LoVo (cell line): ENCODE measurements at regions not wholly inside any gene's neighbourhood (a gene's known extent, or its start where the extent isn't known, plus 50 kb on each side); places are given as distances from the start of the nearest gene placed in this dataset.

Experiments used
- DNase-seq: peaks from one replicate; pipeline ENCODE4 v3.0.0-alpha.2; 2016; ENCODE audit warnings: low spot score

- DNase-seq: no peak
These were observed 869.9 kb downstream of the MRPL39 start for GRCh38 chr21:24737296-24737850.

DNA sequence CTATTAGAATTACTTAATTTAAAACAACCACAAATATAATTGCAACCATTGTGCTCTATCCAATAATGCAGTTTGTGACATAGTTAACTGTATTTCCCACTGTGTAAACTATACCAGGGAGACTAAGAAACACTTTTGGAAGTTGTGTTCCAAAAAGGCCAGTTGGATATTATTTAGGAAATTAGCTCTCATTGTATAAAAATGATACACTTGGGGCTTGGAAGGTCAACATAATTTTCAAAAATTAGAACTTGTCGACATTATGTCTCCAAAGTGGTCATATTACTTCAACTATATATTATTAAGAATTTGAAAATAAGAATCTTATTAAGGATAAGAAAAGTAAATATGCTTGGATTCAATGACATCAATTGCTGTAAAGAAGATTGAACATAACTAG lies 876.6 kb downstream of the MRPL39 start:
- DNase-seq: no peak

- DNase-seq: no peak
These were observed 877.7 kb downstream of the MRPL39 start for GRCh38 chr21:24729568-24729967.

DNA sequence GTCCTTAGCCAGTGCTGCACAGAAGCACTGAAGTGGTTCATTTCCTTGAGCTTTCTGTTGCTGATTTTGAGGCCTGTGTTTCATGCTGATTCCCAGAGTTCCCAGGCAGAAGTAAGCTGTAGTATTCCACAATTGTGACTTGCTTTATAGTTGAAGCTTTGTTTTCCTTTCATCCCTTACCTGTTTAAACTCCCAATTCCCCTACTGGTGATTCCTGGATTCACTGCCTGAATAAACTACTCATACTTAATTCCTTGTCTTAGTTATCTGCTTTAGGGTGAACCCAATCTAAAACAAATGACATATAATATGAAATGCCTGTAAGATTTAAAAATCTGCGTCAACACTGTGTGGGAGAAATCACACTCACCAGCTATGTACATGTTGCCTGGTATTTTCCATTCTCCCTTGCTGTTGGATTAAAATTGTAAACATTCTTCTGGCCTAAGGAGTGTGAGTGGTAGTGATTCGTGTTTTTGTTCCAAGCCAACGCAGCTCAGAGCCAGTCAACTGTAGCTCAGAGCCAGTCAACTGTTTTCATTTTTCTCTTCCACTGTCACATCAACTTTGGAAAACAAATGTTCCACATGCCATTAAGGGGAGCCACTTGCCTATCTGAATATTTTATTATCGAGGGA lies 879.4 kb downstream of the MRPL39 start:
- no peak for DNase-seq

GRCh38 chr21:24716281-24716918 lies 890.9 kb downstream of the MRPL39 start:
- DNase-seq: no peak

DNA sequence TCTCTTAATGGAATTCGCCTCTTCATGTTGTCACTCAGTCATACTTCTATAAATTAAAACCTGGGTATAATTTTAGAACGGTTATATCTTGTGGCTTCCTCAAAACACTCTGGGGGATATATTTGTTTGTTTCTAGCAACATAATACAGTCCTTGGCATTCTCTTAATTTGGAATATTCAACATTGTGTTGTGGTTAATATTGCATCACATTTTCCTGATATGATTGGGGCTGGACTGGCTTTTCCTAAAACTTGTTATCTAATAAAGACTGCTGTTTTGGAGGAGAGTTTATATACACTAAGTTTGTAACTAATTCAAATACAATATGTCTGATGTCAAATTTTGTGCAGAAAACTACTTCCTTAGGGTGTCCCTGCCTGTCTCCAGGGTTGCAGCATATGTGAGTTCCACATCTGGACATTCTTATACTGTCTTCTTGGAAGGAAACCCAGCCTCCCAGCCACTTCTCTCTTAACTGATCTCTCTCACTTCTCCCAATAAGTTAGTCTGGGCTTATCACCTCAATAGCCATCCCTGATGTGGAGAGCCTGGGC lies 892.6 kb downstream of the MRPL39 start:
- DNase-seq: no peak

DNA sequence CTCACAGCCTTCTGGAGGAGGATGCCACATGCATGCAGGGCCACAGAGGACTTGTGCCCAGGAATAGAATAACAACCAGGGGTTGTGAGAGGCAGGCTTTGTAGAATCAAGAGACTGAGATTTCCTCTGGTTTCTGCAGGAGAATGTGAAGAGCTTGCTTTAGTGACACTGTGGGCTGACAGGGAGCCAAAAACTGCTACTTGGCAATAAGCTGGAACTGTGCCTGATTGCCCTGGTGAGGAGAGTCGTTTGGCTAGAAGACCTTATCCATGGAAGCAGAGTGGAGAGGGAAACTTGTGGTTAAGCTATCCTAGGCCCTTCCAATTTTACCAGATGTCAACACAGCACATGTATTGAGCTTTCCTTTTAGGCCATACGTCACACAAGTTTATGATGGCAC lies 902.1 kb downstream of the MRPL39 start:
- DNase-seq: no peak

DNA sequence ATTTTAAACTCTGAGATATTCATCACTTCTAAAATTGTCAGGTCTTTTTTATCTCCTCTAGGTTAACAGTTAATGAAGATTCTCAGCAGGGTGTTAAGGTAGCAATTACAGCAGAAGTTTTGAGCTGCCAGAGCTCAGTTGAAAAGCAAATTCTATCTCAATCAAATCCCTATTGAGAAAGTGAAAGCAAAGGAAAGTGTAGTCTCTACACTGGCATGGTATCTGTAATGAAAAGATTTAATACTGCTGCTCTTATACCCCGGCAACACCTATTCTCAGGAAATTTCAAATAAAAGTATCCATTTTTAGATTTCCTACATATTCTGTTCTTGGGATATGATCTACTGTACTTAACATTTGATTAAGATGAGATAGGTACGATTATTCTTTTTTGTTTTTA lies 913.5 kb downstream of the MRPL39 start:
- no peak for DNase-seq

DNA sequence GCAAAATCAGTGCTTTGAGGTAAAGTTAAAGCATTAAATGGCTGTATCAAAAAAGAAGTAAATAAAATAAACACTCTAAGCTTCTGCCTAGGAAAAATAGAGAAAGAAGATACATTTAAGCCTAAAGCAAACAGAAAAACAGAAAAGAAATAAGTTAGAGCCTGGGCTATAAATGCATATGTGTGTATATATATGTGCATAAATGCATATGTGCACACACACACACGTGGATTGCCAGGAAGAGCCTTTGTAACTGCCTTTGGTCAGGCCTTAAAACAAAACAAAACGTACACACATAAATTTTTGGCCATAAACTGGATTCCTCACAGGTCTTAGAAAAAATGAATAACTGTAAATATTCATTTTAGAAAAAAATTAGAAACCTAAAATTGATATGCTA lies 925.8 kb downstream of the MRPL39 start:
- no peak for DNase-seq

DNA sequence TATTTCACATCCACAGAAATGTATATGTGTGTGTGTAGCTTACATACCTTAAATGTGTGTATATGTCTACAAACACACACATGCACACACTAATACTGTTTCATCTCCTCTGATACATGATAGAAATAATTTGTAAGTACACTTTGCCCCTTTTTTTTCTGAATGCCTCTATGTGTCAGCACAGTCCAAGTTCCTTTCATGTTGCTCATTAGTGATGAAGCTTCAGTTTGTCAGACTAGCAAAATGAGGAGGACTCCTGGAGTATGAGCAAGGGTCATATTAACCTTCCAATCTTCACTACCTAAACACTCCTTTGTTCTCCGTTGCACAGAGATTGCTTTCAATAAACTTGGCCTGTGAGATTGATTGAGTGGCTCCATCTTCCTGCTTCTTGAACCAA lies 935.4 kb downstream of the MRPL39 start:
- no peak for DNase-seq

GRCh38 chr21:24658926-24659325 lies 948.4 kb downstream of the MRPL39 start:
- no peak for DNase-seq

GRCh38 chr21:24658026-24658425 lies 949.3 kb downstream of the MRPL39 start:
- DNase-seq: no peak

DNA sequence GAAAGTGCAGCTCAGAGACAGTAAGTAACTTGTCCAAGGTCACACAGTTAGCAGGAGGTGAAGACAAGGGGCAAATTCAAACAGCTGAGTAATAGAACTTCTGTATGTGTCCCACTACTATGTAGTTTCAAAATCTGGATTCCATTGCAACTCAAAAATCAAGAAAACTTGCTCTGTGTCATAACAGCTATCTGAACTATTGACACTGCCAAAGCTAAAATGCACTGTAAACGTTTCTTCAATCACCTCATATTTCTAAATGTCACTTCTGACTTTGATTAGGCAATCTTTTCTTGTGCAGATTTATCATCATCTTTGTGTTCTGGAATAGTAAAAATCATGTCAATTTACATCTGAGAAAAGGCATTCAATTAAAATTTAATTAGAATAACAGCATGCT lies 957.6 kb downstream of the MRPL39 start:
- no peak for DNase-seq

GRCh38 chr21:24636696-24637095 lies 970.6 kb downstream of the MRPL39 start:
- DNase-seq: no peak

DNA sequence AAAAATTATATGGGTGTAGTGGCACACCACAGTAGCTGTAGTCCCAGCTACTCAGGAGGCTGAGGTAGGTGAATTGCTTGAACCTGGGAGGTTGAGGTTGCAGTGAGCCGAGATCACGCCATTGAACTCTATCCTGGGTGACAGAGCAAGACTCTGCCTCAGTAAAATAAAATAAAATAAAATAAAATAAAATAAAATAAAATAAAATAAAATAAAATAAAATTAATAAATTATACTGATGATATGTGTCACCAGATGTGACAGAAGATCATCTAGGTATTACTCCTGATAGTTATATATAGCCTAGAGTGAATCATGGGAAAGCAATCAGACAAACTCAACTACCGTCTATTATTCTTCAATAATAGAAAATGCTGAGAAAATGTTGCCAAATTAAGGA lies 972.5 kb downstream of the MRPL39 start:
- DNase-seq: no peak

GRCh38 chr21:24628536-24628935 lies 978.7 kb downstream of the MRPL39 start:
- DNase-seq: no peak

DNA sequence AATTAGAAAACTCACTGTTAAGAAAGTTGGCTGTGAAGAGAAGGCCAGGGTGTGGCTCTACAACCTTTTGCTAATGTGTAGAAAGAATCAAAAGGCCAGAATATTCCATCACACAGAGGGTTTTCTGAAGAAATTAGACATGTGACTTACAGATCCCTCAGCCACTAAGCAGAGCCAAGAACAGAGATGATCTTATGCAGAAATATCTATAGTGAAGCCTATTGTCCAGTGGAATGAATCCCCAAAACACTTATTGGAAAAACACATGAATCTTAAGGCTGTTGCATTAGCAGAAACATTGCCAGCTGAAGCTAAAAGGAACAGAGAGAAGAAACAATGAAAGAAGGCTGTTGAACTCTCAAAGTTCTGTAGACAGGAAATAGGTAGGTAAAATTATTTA lies 979.2 kb downstream of the MRPL39 start:
- no peak for DNase-seq

- DNase-seq: no peak
These were observed 989.5 kb downstream of the MRPL39 start for GRCh38 chr21:24617819-24618218.

- DNase-seq: no peak
These were observed 1013.2 kb downstream of the MRPL39 start for GRCh38 chr21:24594082-24594481.

DNA sequence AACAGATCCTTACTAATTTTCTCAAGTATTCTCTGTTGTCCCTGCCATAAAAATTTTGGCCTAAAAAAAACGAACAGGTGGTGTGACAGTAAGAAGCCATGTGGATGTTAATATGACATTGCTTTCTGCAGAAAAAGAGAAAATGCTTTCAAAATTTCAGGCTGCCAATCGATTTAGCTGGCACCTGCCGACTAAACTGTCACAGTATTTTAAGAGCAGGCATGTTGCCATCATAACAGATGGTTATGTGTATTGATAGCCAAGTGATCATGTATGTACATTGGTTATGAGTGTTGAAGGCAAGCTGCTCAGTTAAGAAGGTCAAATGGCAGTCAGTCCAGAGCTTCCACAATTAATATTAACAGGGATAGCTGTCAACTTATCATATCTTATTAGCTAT lies 1017.0 kb downstream of the MRPL39 start:
- no peak for DNase-seq

DNA sequence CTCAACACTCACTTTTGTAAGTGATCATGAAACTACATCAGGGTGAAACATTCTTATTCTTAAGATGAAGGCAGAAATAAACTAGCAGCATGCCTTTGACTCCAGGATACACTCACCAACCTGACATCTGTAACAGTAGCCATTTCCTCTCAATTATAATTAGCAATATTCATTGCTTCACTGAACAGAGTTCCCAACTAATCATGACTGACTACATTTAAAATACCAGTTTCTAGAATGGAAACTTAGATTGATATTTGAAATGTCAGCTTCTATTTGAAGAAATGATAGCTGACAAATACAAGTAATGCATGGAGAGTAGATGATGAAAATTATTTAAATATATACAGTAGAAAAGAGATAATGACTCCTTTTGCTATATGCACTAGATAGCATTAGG lies 1023.8 kb downstream of the MRPL39 start:
- no peak for DNase-seq

- no peak for DNase-seq
These were observed 1030.0 kb downstream of the MRPL39 start for GRCh38 chr21:24577301-24577700.

DNA sequence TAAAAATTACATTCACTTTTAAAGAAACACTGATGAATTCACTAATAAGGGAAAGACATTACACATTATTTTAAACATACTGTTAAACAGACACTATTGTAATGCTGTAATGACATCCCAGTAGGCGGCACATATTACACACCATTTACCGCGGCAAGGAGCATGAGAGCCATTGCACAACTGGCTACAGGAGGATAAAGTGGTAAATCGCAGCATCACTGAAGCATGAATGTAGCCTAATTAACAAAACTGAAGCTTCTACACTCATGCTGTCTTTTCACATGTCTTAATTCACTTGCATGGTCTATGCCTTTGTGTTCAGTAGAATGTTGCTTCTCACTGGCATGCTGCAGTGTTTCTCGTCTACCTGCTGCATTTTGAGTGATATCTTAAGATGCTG lies 1046.0 kb downstream of the MRPL39 start:
- no peak for DNase-seq

DNA sequence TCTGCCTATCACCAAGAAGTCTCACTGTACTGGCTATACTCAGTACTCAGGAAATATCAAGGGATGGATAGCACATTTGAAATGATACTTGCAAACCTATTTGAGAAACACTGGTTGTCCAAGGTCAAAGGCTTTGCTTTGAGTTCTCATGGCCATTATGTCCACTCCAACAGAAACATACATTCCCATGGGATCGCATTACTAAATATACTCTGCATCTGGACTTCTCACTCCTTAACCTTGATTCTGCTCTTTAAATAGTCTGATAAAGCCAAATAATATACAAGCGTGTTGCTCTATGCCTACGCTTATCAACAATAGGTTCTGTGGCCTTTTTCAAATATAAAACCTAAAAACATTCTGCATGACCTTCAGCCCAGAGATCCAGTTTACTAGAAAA lies 1054.8 kb downstream of the MRPL39 start:
- DNase-seq: no peak
